ENCODE measurements at regions not wholly inside any gene's neighbourhood (a gene's known extent, or its start where the extent isn't known, plus 50 kb on each side); places are given as distances from the start of the nearest gene placed in this dataset.

DNA sequence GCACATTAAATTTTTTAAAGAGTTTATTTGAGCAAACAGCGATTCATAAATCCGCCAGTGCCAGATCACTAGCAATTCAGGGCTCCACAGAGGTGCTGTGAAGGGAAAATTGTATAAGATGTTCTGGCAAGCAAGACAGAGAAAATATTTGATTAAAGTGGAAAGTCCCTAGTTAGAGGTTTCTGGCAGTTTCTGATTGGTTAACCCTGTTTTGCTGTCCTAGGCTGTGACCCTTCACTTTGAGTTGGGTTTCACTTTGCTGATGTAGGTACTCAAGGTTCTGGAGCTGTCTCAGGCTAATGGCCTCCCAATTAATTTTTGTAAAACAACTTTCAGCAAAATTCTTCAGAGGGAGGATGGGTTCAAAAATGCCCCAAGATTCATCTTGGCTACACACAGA is 79.4 kb upstream of the NXPH1 start:
- H3K4me3 Mint-ChIP-seq (ENCODE audit: unreplicated experiment), result no peak overlapping the region
- TF ChIP-seq, protein P1, sequence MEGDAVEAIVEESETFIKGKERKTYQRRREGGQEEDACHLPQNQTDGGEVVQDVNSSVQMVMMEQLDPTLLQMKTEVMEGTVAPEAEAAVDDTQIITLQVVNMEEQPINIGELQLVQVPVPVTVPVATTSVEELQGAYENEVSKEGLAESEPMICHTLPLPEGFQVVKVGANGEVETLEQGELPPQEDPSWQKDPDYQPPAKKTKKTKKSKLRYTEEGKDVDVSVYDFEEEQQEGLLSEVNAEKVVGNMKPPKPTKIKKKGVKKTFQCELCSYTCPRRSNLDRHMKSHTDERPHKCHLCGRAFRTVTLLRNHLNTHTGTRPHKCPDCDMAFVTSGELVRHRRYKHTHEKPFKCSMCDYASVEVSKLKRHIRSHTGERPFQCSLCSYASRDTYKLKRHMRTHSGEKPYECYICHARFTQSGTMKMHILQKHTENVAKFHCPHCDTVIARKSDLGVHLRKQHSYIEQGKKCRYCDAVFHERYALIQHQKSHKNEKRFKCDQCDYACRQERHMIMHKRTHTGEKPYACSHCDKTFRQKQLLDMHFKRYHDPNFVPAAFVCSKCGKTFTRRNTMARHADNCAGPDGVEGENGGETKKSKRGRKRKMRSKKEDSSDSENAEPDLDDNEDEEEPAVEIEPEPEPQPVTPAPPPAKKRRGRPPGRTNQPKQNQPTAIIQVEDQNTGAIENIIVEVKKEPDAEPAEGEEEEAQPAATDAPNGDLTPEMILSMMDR (IDR thresholded peaks at IDR 0.05), result no peak
- H3K9me3 Mint-ChIP-seq (ENCODE audit: low read depth), result peaks cover 3% of the 10 kb centered on the region
- no peaks in the 10 kb centered on the region for H3K36me3 Mint-ChIP-seq (ENCODE audit: low read depth)
- no peaks in the 10 kb centered on the region for H3K4me1 Mint-ChIP-seq (ENCODE audit: low read depth)
- no peak overlapping the region for H3K27ac Mint-ChIP-seq (ENCODE audit: unreplicated experiment)
- DNase-seq (ENCODE audit: low spot score), result no peak
- no peaks in the 10 kb centered on the region for H3K27me3 Mint-ChIP-seq (ENCODE audit: low read depth)

DNA sequence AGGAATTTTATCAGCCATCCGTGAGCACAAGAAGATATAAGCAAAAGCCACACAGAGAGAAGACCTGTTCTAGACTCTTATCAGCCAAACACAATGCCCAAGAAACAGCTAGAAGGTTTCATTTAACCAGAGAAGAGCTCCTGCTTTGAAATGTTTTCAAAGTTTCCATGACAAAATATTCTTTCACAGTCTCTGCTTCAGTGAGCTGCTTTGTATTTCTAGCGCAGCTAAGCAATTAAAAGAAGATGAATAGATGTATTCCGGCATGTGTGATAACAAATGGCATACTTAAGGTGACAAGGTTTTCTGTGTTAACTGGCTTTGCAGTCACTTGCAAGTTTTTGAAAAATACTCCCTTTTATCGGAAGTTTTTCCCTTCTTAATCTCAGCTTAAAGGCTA is 78.9 kb upstream of the NXPH1 start:
- TF ChIP-seq, protein P1 (IDR thresholded peaks at IDR 0.05), result no peak
- no peak for DNase-seq (ENCODE audit: low spot score)
- H3K27me3 Mint-ChIP-seq (ENCODE audit: low read depth), result no peaks in the 10 kb centered on the region
- H3K4me3 Mint-ChIP-seq (ENCODE audit: unreplicated experiment), result no peak overlapping the region
- H3K27ac Mint-ChIP-seq (ENCODE audit: unreplicated experiment), result no peak overlapping the region
- no peaks in the 10 kb centered on the region for H3K36me3 Mint-ChIP-seq (ENCODE audit: low read depth)
- no peaks in the 10 kb centered on the region for H3K4me1 Mint-ChIP-seq (ENCODE audit: low read depth)
- peaks cover 3% of the 10 kb centered on the region for H3K9me3 Mint-ChIP-seq (ENCODE audit: low read depth)

- no peak overlapping the region for H3K27ac Mint-ChIP-seq (ENCODE audit: unreplicated experiment)
- no peak for DNase-seq (ENCODE audit: low spot score)
- H3K36me3 Mint-ChIP-seq (ENCODE audit: low read depth), result no peaks in the 10 kb centered on the region
- no peaks in the 10 kb centered on the region for H3K4me1 Mint-ChIP-seq (ENCODE audit: low read depth)
- H3K9me3 Mint-ChIP-seq (ENCODE audit: low read depth), result peaks cover 3% of the 10 kb centered on the region
- TF ChIP-seq, protein P1 (IDR thresholded peaks at IDR 0.05), result no peak
- peaks cover 4% of the 10 kb centered on the region for H3K27me3 Mint-ChIP-seq (ENCODE audit: low read depth)
- H3K4me3 Mint-ChIP-seq (ENCODE audit: unreplicated experiment), result no peak overlapping the region
These were observed 77.3 kb upstream of the NXPH1 start for GRCh38 chr7:8356071-8356470.

- Mint-ChIP-seq H3K4me1 (ENCODE audit: low read depth) (no peaks in the 10 kb centered on the region), H3K9me3 (ENCODE audit: low read depth) (no peaks in the 10 kb centered on the region), H3K4me3 (ENCODE audit: unreplicated experiment) (no peak overlapping the region), H3K36me3 (ENCODE audit: low read depth) (no peaks in the 10 kb centered on the region), H3K27me3 (ENCODE audit: low read depth) (peaks cover 10% of the 10 kb centered on the region), H3K27ac (ENCODE audit: unreplicated experiment) (no peak overlapping the region)
- DNase-seq (ENCODE audit: low spot score), result no peak
- TF ChIP-seq, protein P1 (IDR thresholded peaks at IDR 0.05), result no peak
These were observed 75.9 kb upstream of the NXPH1 start for GRCh38 chr7:8357536-8357935.

- H3K9me3 Mint-ChIP-seq (ENCODE audit: low read depth), result no peaks in the 10 kb centered on the region
- no peaks in the 10 kb centered on the region for H3K4me1 Mint-ChIP-seq (ENCODE audit: low read depth)
- no peak for DNase-seq (ENCODE audit: low spot score)
These were observed 72.8 kb upstream of the NXPH1 start for GRCh38 chr7:8360564-8361153.

More at GRCh38 chr7:8360564-8361153, 72.8 kb upstream of the NXPH1 start:
- H3K27ac Mint-ChIP-seq (ENCODE audit: unreplicated experiment), result no peak overlapping the region
- TF ChIP-seq, protein P1 (IDR thresholded peaks at IDR 0.05), result no peak
- peaks cover 10% of the 10 kb centered on the region for H3K27me3 Mint-ChIP-seq (ENCODE audit: low read depth)
- no peaks in the 10 kb centered on the region for H3K36me3 Mint-ChIP-seq (ENCODE audit: low read depth)
- H3K4me3 Mint-ChIP-seq (ENCODE audit: unreplicated experiment), result no peak overlapping the region
